Stimulated activated CD4-positive, alpha-beta T cell treated with anti-CD3 and anti-CD28 coated beads, Interleukin-4, amount 100 ng/mL, for 24 hours (primary cell): ENCODE measurements at regions not wholly inside any gene's neighbourhood (a gene's known extent, or its start where the extent isn't known, plus 50 kb on each side); places are given as distances from the start of the nearest gene placed in this dataset.

ENCODE experiments used
- DNase-seq: peaks from one replicate; pipeline ENCODE4 v3.0.0-alpha.2; 2020

- no peak for DNase-seq
These were observed 116.0 kb upstream of the FZD8 start for GRCh38 chr10:35758076-35758475.

DNA sequence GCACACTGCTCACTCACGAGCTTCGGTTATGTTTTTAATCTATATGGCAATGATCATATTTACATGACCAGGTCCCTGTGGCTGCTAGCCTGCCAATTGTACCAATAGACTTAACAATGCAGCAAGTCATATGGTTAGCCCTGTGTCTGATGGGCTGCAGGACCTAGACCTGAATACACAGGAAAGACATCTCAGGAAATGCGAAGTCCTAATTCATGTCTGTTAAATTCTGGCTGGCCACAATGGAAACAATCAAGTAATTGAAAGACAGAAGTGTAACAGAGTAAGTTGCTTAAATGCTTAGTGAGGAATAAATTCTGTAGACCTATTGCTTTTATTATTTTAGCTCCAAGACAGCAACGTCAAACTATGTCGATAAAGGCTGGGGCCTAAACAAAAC lies 112.4 kb upstream of the FZD8 start:
- DNase-seq: no peak

GRCh38 chr10:35752469-35753461 lies 110.7 kb upstream of the FZD8 start:
- DNase-seq: no peak

DNA sequence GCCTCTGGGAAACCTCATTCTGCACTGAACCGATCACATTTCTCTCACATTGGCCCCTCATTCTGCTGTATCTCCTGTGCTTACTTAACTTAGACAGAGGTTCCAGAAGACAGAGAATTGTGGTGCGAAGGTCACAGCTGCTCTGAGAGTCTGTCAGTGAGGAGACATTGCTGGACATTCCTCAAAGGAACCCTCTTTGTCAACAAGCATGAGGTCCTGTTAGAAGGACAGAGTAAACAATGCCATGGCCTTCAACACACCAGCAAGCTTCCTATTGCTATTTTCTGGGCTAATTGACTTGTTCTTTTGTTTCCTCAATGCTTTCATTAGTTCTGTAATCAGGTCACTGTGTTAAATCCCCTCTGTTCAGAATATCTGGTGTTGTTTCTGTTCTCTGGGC lies 109.3 kb upstream of the FZD8 start:
- DNase-seq: no peak

- no peak for DNase-seq
These were observed 107.1 kb upstream of the FZD8 start for GRCh38 chr10:35749230-35749629.

- DNase-seq: no peak
These were observed 103.7 kb upstream of the FZD8 start for GRCh38 chr10:35745617-35746403.

DNA sequence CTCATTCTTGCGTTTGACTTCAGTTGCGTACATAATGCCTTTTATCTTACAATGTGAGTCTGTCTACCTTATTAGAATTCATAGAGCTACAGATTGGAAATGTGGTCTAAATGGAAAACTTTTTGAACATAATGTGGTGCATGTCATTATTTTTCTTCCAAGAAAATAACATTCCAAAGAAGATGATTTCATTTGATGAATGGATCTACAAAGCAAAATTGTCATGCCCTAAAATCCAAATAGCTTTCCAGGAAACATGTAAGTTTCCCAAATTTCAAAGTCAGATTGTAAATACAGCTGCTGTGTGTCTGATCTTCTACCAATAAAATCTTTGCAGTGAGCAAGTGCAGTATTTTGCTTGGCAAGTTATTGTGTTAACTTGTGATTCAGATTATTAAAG lies 101.8 kb upstream of the FZD8 start:
- no peak for DNase-seq

DNA sequence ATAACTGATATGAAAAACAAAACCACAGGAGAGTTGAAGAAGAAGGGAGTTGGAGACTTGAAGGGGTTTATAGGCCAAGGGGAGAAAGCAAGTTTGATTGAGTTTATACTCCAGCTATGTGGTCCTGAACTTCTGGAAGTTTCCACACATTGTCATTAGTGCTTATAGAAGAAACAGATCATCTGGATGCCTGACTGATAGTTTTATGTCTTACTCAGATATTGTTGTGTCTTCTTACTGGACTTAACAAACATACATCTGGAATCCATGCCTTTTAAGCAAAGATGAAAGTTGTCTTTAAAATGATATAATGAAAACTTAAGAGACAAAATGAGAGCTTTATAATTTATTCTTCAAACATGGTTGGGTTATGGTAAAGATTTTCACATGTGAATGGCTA lies 101.3 kb upstream of the FZD8 start:
- DNase-seq: no peak

- DNase-seq: no peak
These were observed 97.9 kb upstream of the FZD8 start for GRCh38 chr10:35739998-35740397.

- DNase-seq: no peak
These were observed 93.3 kb upstream of the FZD8 start for GRCh38 chr10:35735412-35735811.

DNA sequence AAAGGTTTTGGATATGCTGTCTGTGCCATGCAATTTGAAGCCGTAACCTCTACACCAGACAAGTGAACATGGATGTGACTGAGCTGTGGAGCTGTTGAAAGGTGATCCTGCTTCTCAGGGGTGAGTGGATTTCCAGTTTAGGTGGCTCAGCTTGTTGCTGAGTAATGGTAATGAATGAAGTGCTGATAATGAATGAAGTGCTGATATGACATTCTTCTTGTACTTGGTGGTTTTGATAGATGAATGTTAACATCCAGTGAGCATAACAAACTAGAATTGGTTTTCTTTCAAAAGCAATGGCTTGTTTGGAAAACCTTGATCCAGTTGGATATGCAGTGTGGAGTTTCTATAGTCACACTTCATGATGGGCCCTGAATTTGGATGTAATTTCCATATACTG lies 89.7 kb upstream of the FZD8 start:
- DNase-seq: no peak

- DNase-seq: no peak
These were observed 86.2 kb upstream of the FZD8 start for GRCh38 chr10:35728341-35728740.

DNA sequence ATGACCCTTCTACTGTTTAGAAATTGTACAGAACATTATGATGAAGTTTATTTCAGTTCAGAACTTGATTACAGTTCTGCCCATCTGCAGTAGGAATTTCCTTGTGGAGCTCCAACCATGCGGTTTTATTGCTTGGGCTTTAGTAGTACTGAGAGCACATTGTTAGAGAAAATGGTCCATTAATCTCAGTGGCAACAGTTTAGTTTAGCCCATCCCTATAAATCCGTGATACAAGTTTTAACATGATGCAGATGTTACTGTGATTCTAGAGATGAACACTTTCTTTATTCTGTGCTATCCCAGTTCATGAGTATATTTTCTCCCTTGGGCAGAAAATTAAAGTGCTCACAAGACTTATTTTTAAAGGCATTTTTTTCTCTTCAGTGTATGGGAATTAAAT lies 84.8 kb upstream of the FZD8 start:
- DNase-seq: no peak

DNA sequence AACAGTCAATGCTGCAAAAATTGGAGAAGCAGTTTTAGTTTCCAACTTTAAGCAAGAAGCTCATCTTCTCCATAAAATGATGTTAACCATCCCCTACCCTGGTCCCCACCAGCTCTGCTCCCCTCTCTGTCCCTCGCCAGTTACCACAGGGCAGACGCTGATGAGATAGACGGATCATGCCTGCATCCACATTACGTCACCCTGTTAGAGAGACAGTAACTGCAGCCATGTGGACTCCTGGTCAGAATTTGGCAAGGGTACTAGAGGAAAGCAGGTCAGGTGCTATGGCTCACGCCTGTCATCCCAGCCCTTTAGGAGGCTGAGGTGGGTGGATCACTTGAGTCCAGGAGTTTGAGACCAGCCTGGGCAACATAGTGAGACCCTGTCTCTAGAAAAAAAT lies 81.9 kb upstream of the FZD8 start:
- no peak for DNase-seq

DNA sequence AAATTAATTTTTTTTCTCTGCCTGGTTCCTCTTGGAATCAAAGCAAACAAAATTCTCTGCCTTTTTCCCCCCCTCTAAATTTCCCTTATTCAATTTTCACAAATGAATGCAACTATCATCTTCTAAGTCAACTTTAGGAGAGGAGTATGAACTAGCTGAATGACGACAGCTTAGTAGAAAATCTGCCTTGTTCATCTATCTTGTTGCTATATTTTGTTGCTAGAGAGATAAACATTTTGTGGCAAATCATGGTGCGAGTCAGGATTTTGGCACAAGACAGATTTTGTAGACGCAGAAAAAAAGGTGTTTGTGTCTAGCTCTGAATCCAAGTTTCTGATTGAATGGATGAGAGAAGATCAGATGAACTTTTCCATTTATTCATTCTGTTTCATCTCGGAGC lies 81.0 kb upstream of the FZD8 start:
- DNase-seq: no peak

- DNase-seq: no peak
These were observed 80.5 kb upstream of the FZD8 start for GRCh38 chr10:35722636-35723035.

- no peak for DNase-seq
These were observed 80.1 kb upstream of the FZD8 start for GRCh38 chr10:35722226-35722625.

- no peak for DNase-seq
These were observed 78.3 kb upstream of the FZD8 start for GRCh38 chr10:35720366-35720765.

DNA sequence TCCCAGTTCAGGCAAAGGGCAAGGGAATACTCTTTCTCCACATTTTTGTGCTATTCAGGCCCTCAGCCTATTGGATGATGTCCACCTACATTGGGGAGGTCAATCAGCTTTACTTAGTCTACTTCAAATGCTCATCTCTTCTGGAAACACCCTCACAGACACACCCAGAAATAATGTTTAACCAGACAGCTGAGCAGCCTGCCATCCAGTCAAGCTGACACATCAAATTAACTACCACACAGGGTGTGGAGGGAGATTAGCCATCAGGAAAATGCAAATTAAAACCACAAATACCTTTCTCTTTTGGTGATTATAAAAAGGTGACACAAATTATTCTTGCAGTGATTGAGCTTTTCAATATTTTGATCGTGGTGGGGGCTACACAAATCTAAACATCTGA lies 74.7 kb upstream of the FZD8 start:
- DNase-seq: no peak

DNA sequence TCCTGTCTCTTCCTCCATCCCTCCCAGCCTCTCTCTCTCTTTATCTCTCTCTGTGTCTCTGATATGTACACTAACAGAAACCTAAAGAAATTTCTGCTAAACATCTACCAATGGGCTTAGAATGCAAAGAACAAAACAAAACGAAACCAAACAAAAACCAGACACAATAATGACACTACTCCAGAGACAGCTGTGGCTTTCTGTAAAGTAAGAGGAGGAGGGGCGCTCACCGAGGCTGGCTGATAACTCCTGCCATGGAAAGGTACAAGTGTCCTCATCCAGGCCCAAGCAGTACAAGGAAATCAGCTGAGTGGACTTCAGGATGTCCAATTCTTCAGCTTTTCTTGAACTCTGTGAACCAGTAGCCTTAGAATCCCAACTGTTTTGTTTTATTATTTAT lies 70.4 kb upstream of the FZD8 start:
- DNase-seq: no peak

- no peak for DNase-seq
These were observed 69.7 kb upstream of the FZD8 start for GRCh38 chr10:35711615-35712411.

- no peak for DNase-seq
These were observed 65.7 kb upstream of the FZD8 start for GRCh38 chr10:35707642-35708425.
